ENCODE measurements at regions not wholly inside any gene's neighbourhood (a gene's known extent, or its start where the extent isn't known, plus 50 kb on each side); places are given as distances from the start of the nearest gene placed in this dataset.
"Not testable (repeated sequence)": the region's sequence is repeated elsewhere in the genome, so short reads cannot be mapped to it uniquely, and the experiment has no call there.

- H3K4me1 ChIP-seq (ENCODE audit: insufficient read depth, low read length): no peaks in the 10 kb centered on the region
- Mint-ChIP-seq H3K9me3 (peaks cover 10 to 22% (median 18%) of the 10 kb centered on the region in 5 donors), H3K4me1 (no peaks in the 10 kb centered on the region), H3K27ac (no peak overlapping the region), H3K4me3 (no peak overlapping the region), H3K36me3 (no peaks in the 10 kb centered on the region), H3K27me3 (peaks cover 0 to 3% of the 10 kb centered on the region in 2 donors)
- H3K27ac ChIP-seq (ENCODE audit: low read depth, low read length): no peak overlapping the region
- no peak for DNase-seq
- ChIA-PET CTCF (no interaction called here), POLR2A (no interaction called here)
- H3K9me3 ChIP-seq (ENCODE audit: low read length): no peaks in the 10 kb centered on the region
- H3K4me3 ChIP-seq (ENCODE audit: low read length): no peak overlapping the region
- no peaks in the 10 kb centered on the region for H3K36me3 ChIP-seq (ENCODE audit: insufficient read depth, low read length)
- H3K27me3 ChIP-seq (ENCODE audit: insufficient read depth, low read length, poor library complexity, severe bottlenecking): no peaks in the 10 kb centered on the region
These were observed 159.8 kb downstream of the DPY19L2 start for GRCh38 chr12:63508543-63508942.

- Histone ChIP-seq H3K36me3 (ENCODE audit: insufficient read depth, low read length) (no peaks in the 10 kb centered on the region), H3K27ac (ENCODE audit: low read depth, low read length) (no peak overlapping the region), H3K4me3 (ENCODE audit: low read length) (no peak overlapping the region), H3K4me1 (ENCODE audit: insufficient read depth, low read length) (no peaks in the 10 kb centered on the region), H3K9me3 (ENCODE audit: low read length) (no peaks in the 10 kb centered on the region), H3K27me3 (ENCODE audit: insufficient read depth, low read length, poor library complexity, severe bottlenecking) (no peaks in the 10 kb centered on the region)
- Mint-ChIP-seq H3K4me1 (no peaks in the 10 kb centered on the region), H3K27ac (no peak overlapping the region), H3K9me3 (peaks cover 3 to 12% (median 7%) of the 10 kb centered on the region in 5 donors), H3K36me3 (no peaks in the 10 kb centered on the region), H3K4me3 (no peak overlapping the region), H3K27me3 (peaks cover 0 to 4% of the 10 kb centered on the region in 2 donors)
- POLR2A ChIA-PET: no interaction called here
- CTCF ChIA-PET: no interaction called here
- DNase-seq: no peak
These were observed 168.7 kb downstream of the DPY19L2 start for GRCh38 chr12:63499567-63499966.

GRCh38 chr12:63498239-63498638 is 170.1 kb downstream of the DPY19L2 start:
- no peak overlapping the region for H3K4me3 Mint-ChIP-seq
- peaks cover 0 to 5% of the 10 kb centered on the region in 2 donors for H3K27me3 Mint-ChIP-seq
- H3K36me3 Mint-ChIP-seq: no peaks in the 10 kb centered on the region
- no peaks in the 10 kb centered on the region for H3K4me1 ChIP-seq (ENCODE audit: insufficient read depth, low read length)
- H3K4me3 ChIP-seq (ENCODE audit: low read length): no peak overlapping the region
- H3K27ac Mint-ChIP-seq: no peak overlapping the region
- DNase-seq: no peak
- no peaks in the 10 kb centered on the region for H3K4me1 Mint-ChIP-seq
- no peaks in the 10 kb centered on the region for H3K9me3 ChIP-seq (ENCODE audit: low read length)
- H3K36me3 ChIP-seq (ENCODE audit: insufficient read depth, low read length): no peaks in the 10 kb centered on the region
- POLR2A ChIA-PET: no interaction called here
- H3K27ac ChIP-seq (ENCODE audit: low read depth, low read length): no peak overlapping the region
- H3K9me3 Mint-ChIP-seq: peaks cover 3 to 12% (median 7%) of the 10 kb centered on the region in 5 donors
- no peaks in the 10 kb centered on the region for H3K27me3 ChIP-seq (ENCODE audit: insufficient read depth, low read length, poor library complexity, severe bottlenecking)
- CTCF ChIA-PET: no interaction called here

GRCh38 chr12:63496654-63497053 is 171.6 kb downstream of the DPY19L2 start:
- H3K27ac ChIP-seq (ENCODE audit: low read depth, low read length): no peak overlapping the region
- CTCF ChIA-PET: no interaction called here
- no peak overlapping the region for H3K4me3 ChIP-seq (ENCODE audit: low read length)
- DNase-seq: no peak
- H3K4me1 ChIP-seq (ENCODE audit: insufficient read depth, low read length): no peaks in the 10 kb centered on the region
- POLR2A ChIA-PET: no interaction called here
- Mint-ChIP-seq H3K36me3 (no peaks in the 10 kb centered on the region), H3K4me1 (no peaks in the 10 kb centered on the region), H3K27ac (no peak overlapping the region), H3K9me3 (peaks cover 7 to 12% (median 7%) of the 10 kb centered on the region in 5 donors), H3K27me3 (peaks cover 0 to 5% of the 10 kb centered on the region in 2 donors), H3K4me3 (no peak overlapping the region)
- no peaks in the 10 kb centered on the region for H3K27me3 ChIP-seq (ENCODE audit: insufficient read depth, low read length, poor library complexity, severe bottlenecking)
- no peaks in the 10 kb centered on the region for H3K36me3 ChIP-seq (ENCODE audit: insufficient read depth, low read length)
- H3K9me3 ChIP-seq (ENCODE audit: low read length): no peaks in the 10 kb centered on the region

GRCh38 chr12:63495974-63496373 is 172.3 kb downstream of the DPY19L2 start:
- Histone ChIP-seq H3K4me3 (ENCODE audit: low read length) (no peak overlapping the region), H3K36me3 (ENCODE audit: insufficient read depth, low read length) (no peaks in the 10 kb centered on the region), H3K27me3 (ENCODE audit: insufficient read depth, low read length, poor library complexity, severe bottlenecking) (no peaks in the 10 kb centered on the region), H3K27ac (ENCODE audit: low read depth, low read length) (no peak overlapping the region), H3K4me1 (ENCODE audit: insufficient read depth, low read length) (no peaks in the 10 kb centered on the region), H3K9me3 (ENCODE audit: low read length) (no peaks in the 10 kb centered on the region)
- H3K4me3 Mint-ChIP-seq: no peak overlapping the region
- H3K27me3 Mint-ChIP-seq: peaks cover 1 to 5% of the 10 kb centered on the region in 2 donors
- H3K36me3 Mint-ChIP-seq: no peaks in the 10 kb centered on the region
- POLR2A ChIA-PET: no interaction called here
- no peak overlapping the region for H3K27ac Mint-ChIP-seq
- H3K4me1 Mint-ChIP-seq: no peaks in the 10 kb centered on the region
- CTCF ChIA-PET: no interaction called here
- peaks cover 7 to 14% (median 7%) of the 10 kb centered on the region in 5 donors for H3K9me3 Mint-ChIP-seq
- DNase-seq: no peak

- H3K36me3 ChIP-seq (ENCODE audit: insufficient read depth, low read length); POLR2A ChIA-PET; H3K4me1 Mint-ChIP-seq: not testable (repeated sequence)
These were observed 174.9 kb downstream of the DPY19L2 start for GRCh38 chr12:63493357-63493756.

GRCh38 chr12:63480186-63480585 is 188.1 kb downstream of the DPY19L2 start:
- ChIA-PET CTCF (no interaction called here), POLR2A (no interaction called here)
- Mint-ChIP-seq H3K27me3 (peaks cover 0 to 2% of the 10 kb centered on the region in 2 donors), H3K9me3 (peaks cover 0 to 4% (median 0%) of the 10 kb centered on the region in 5 donors), H3K36me3 (no peaks in the 10 kb centered on the region), H3K27ac (no peak overlapping the region), H3K4me3 (no peak overlapping the region), H3K4me1 (no peaks in the 10 kb centered on the region)
- no peaks in the 10 kb centered on the region for H3K4me1 ChIP-seq (ENCODE audit: insufficient read depth, low read length)
- no peak overlapping the region for H3K27ac ChIP-seq (ENCODE audit: low read depth, low read length)
- no peak for DNase-seq
- no peaks in the 10 kb centered on the region for H3K36me3 ChIP-seq (ENCODE audit: insufficient read depth, low read length)
- no peaks in the 10 kb centered on the region for H3K27me3 ChIP-seq (ENCODE audit: insufficient read depth, low read length, poor library complexity, severe bottlenecking)
- no peak overlapping the region for H3K4me3 ChIP-seq (ENCODE audit: low read length)
- H3K9me3 ChIP-seq (ENCODE audit: low read length): no peaks in the 10 kb centered on the region

More at GRCh38 chr12:63493357-63493756, 174.9 kb downstream of the DPY19L2 start:
- H3K27me3 Mint-ChIP-seq; H3K4me3 Mint-ChIP-seq; DNase-seq; H3K4me1 ChIP-seq (ENCODE audit: insufficient read depth, low read length); H3K27ac Mint-ChIP-seq; H3K27me3 ChIP-seq (ENCODE audit: insufficient read depth, low read length, poor library complexity, severe bottlenecking); H3K4me3 ChIP-seq (ENCODE audit: low read length); H3K9me3 ChIP-seq (ENCODE audit: low read length); H3K27ac ChIP-seq (ENCODE audit: low read depth, low read length); CTCF ChIA-PET; H3K36me3 Mint-ChIP-seq: not testable (repeated sequence)
- H3K9me3 Mint-ChIP-seq: peaks cover 8 to 23% (median 15%) of the 10 kb centered on the region in 5 donors

GRCh38 chr12:63470161-63470560 is 198.1 kb downstream of the DPY19L2 start:
- Mint-ChIP-seq H3K9me3 (peaks cover 0 to 8% (median 5%) of the 10 kb centered on the region in 5 donors), H3K4me1 (no peaks in the 10 kb centered on the region), H3K27ac (no peak overlapping the region), H3K36me3 (no peaks in the 10 kb centered on the region), H3K27me3 (no peaks in the 10 kb centered on the region), H3K4me3 (no peak overlapping the region)
- no peaks in the 10 kb centered on the region for H3K36me3 ChIP-seq (ENCODE audit: insufficient read depth, low read length)
- ChIA-PET CTCF (no interaction called here), POLR2A (no interaction called here)
- H3K9me3 ChIP-seq (ENCODE audit: low read length): no peaks in the 10 kb centered on the region
- no peak overlapping the region for H3K27ac ChIP-seq (ENCODE audit: low read depth, low read length)
- H3K4me1 ChIP-seq (ENCODE audit: insufficient read depth, low read length): no peaks in the 10 kb centered on the region
- no peaks in the 10 kb centered on the region for H3K27me3 ChIP-seq (ENCODE audit: insufficient read depth, low read length, poor library complexity, severe bottlenecking)
- no peak for DNase-seq
- no peak overlapping the region for H3K4me3 ChIP-seq (ENCODE audit: low read length)

- ChIA-PET POLR2A (no interaction called here), CTCF (no interaction called here)
- Mint-ChIP-seq H3K9me3 (peaks cover 0 to 8% (median 5%) of the 10 kb centered on the region in 5 donors), H3K36me3 (no peaks in the 10 kb centered on the region), H3K4me3 (no peak overlapping the region), H3K27ac (no peak overlapping the region), H3K4me1 (no peaks in the 10 kb centered on the region), H3K27me3 (no peaks in the 10 kb centered on the region)
- no peak overlapping the region for H3K4me3 ChIP-seq (ENCODE audit: low read length)
- H3K27ac ChIP-seq (ENCODE audit: low read depth, low read length): no peak overlapping the region
- H3K27me3 ChIP-seq (ENCODE audit: insufficient read depth, low read length, poor library complexity, severe bottlenecking): no peaks in the 10 kb centered on the region
- DNase-seq: no peak
- no peaks in the 10 kb centered on the region for H3K36me3 ChIP-seq (ENCODE audit: insufficient read depth, low read length)
- H3K4me1 ChIP-seq (ENCODE audit: insufficient read depth, low read length): no peaks in the 10 kb centered on the region
- H3K9me3 ChIP-seq (ENCODE audit: low read length): no peaks in the 10 kb centered on the region
These were observed 200.3 kb downstream of the DPY19L2 start for GRCh38 chr12:63467951-63468350.

Data from CD8-positive, alpha-beta memory T cell (primary cell).